Type B pancreatic cell (in vitro differentiated cells): ENCODE measurements at regions not wholly inside any gene's neighbourhood (a gene's known extent, or its start where the extent isn't known, plus 50 kb on each side); places are given as distances from the start of the nearest gene placed in this dataset.
"Not testable (repeated sequence)": the region's sequence is repeated elsewhere in the genome, so short reads cannot be mapped to it uniquely, and the experiment has no call there.

ENCODE experiments used
- DNase-seq: peaks from one replicate; pipeline ENCODE4 v3.0.0; 2021; ENCODE audit warnings: mixed read lengths; ENCODE audit not compliant: unreplicated experiment; ENCODE audit errors: extremely low spot score
- H3K27ac Mint-ChIP-seq: 2 replicates; pipeline ENCODE4 v1.8.0; 2021; ENCODE audit warnings: mild to moderate bottlenecking, mixed read lengths
- H3K27me3 Mint-ChIP-seq: 2 replicates; pipeline ENCODE4 v1.8.0; 2021; ENCODE audit warnings: mixed read lengths
- H3K36me3 Mint-ChIP-seq: 2 replicates; pipeline ENCODE4 v1.8.0; 2021; ENCODE audit warnings: mixed read lengths
- H3K4me1 Mint-ChIP-seq: one replicate; pipeline ENCODE4 v1.8.0; 2021; ENCODE audit warnings: mixed read lengths; ENCODE audit not compliant: unreplicated experiment
- H3K4me3 Mint-ChIP-seq: 2 replicates; pipeline ENCODE4 v1.8.0; 2021; ENCODE audit warnings: mild to moderate bottlenecking, mixed read lengths
- H3K9me3 Mint-ChIP-seq: 2 replicates; pipeline ENCODE4 v1.8.0; 2021; ENCODE audit warnings: mixed read lengths
- TF ChIP-seq, protein P1 (sequence below): fragments of 200-600 bp; sonication (generic); conservative IDR thresholded peaks from 2 replicates; pipeline ENCODE4 v1.5.0; 2021; ENCODE audit warnings: antibody characterized with exemption, mild to moderate bottlenecking

GRCh38 chr3:90184861-90185260, 1077.4 kb downstream of the EPHA3 start:
- Mint-ChIP-seq H3K4me1 (peaks cover 4% of the 10 kb centered on the region), H3K36me3 (no peaks in the 10 kb centered on the region), H3K27ac (no peak overlapping the region), H3K9me3 (no peaks in the 10 kb centered on the region), H3K27me3 (peaks cover 11% of the 10 kb centered on the region), H3K4me3 (no peak overlapping the region)
- DNase-seq, result no peak
- TF ChIP-seq, protein P1, sequence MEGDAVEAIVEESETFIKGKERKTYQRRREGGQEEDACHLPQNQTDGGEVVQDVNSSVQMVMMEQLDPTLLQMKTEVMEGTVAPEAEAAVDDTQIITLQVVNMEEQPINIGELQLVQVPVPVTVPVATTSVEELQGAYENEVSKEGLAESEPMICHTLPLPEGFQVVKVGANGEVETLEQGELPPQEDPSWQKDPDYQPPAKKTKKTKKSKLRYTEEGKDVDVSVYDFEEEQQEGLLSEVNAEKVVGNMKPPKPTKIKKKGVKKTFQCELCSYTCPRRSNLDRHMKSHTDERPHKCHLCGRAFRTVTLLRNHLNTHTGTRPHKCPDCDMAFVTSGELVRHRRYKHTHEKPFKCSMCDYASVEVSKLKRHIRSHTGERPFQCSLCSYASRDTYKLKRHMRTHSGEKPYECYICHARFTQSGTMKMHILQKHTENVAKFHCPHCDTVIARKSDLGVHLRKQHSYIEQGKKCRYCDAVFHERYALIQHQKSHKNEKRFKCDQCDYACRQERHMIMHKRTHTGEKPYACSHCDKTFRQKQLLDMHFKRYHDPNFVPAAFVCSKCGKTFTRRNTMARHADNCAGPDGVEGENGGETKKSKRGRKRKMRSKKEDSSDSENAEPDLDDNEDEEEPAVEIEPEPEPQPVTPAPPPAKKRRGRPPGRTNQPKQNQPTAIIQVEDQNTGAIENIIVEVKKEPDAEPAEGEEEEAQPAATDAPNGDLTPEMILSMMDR, result no peak

GRCh38 chr3:90197383-90197782, 1090.0 kb downstream of the EPHA3 start:
- not testable (repeated sequence) for H3K4me1 Mint-ChIP-seq, H3K9me3 Mint-ChIP-seq

GRCh38 chr3:90202931-90203330, 1095.5 kb downstream of the EPHA3 start:
- not testable (repeated sequence) for H3K4me1 Mint-ChIP-seq, H3K9me3 Mint-ChIP-seq, H3K27ac Mint-ChIP-seq, H3K27me3 Mint-ChIP-seq, H3K36me3 Mint-ChIP-seq, H3K4me3 Mint-ChIP-seq, DNase-seq

More at GRCh38 chr3:90197383-90197782, 1090.0 kb downstream of the EPHA3 start:
- not testable (repeated sequence) for DNase-seq, H3K36me3 Mint-ChIP-seq, H3K27ac Mint-ChIP-seq, H3K27me3 Mint-ChIP-seq, H3K4me3 Mint-ChIP-seq

- H3K9me3 Mint-ChIP-seq, H3K4me1 Mint-ChIP-seq, H3K27me3 Mint-ChIP-seq, H3K27ac Mint-ChIP-seq, H3K36me3 Mint-ChIP-seq, H3K4me3 Mint-ChIP-seq, DNase-seq: not testable (repeated sequence)
These were observed 1099.1 kb downstream of the EPHA3 start for GRCh38 chr3:90206482-90206881.

GRCh38 chr3:90207353-90208097, 1100.1 kb downstream of the EPHA3 start:
- H3K9me3 Mint-ChIP-seq, DNase-seq: not testable (repeated sequence)

DNA sequence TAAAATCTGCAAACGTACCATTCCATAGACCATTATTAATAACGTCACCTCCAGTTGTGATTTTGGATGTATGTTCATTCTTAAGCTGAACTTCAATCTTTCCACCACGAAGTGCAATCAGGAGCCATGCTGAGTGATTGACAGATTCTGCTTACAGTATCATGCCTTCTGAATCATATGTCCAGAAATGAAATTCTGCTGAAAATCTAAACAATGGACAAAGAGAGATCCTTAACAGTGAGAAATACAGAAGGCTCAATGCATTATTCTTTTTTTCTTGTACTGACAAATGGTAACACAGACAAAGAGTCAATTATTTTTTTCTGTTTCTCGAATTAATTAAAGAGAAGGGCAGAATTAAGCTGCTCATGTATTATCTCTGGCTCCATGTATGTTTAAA, 1114.5 kb downstream of the EPHA3 start:
- H3K4me1 Mint-ChIP-seq, result no peaks in the 10 kb centered on the region

More at GRCh38 chr3:90207353-90208097, 1100.1 kb downstream of the EPHA3 start:
- H3K27ac Mint-ChIP-seq, H3K27me3 Mint-ChIP-seq, H3K4me3 Mint-ChIP-seq, H3K36me3 Mint-ChIP-seq, H3K4me1 Mint-ChIP-seq: not testable (repeated sequence)

DNA sequence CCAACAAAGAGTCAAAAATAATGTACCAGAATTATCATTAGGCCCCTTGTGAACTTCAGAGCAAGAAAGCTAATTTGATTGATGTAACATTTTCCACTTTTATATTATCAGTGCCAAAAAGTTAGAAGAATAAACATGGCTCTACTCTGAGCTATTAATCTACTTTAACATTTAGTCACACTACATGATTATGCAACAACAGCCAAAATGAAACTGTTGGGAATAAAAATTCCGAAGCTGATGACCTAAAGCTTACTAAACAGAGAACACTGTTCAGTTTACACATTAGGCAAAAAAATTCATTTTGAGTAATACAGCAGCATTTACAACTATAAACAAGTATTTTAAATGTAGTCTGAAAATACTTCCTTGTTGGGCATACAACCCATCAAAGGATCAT, 1134.1 kb downstream of the EPHA3 start:
- Mint-ChIP-seq H3K36me3 (no peaks in the 10 kb centered on the region), H3K27me3 (no peaks in the 10 kb centered on the region), H3K9me3 (no peaks in the 10 kb centered on the region), H3K4me3 (no peak overlapping the region), H3K27ac (no peak overlapping the region), H3K4me1 (no peaks in the 10 kb centered on the region)
- TF ChIP-seq, protein P1, result no peak
- DNase-seq, result no peak

More for the DNA sequence above, 1114.5 kb downstream of the EPHA3 start:
- H3K4me3 Mint-ChIP-seq, result no peak overlapping the region
- H3K36me3 Mint-ChIP-seq, result no peaks in the 10 kb centered on the region
- H3K9me3 Mint-ChIP-seq, result peaks cover 4% of the 10 kb centered on the region
- no peak overlapping the region for H3K27ac Mint-ChIP-seq
- no peak for DNase-seq
- TF ChIP-seq, protein P1, result no peak
- no peaks in the 10 kb centered on the region for H3K27me3 Mint-ChIP-seq
